Smooth muscle cell (in vitro differentiated cells): ENCODE measurements at regions not wholly inside any gene's neighbourhood (a gene's known extent, or its start where the extent isn't known, plus 50 kb on each side); places are given as distances from the start of the nearest gene placed in this dataset.

ENCODE experiments used
- DNase-seq: peaks from one replicate; lab custom pipeline; 2025; ENCODE audit not compliant: unreplicated experiment; lab: John Stamatoyannopoulos, UW
- H2AFZ ChIP-seq: fragments of 200-600 bp; sonication (generic); 2 replicates; pipeline ENCODE4 v1.6.0; 2016; ENCODE audit warnings: antibody characterized with exemption, low read depth, mild to moderate bottlenecking
- H3F3A ChIP-seq: fragments of 200-600 bp; sonication (generic); 2 replicates; pipeline ENCODE4 v1.6.0; 2017; ENCODE audit warnings: antibody characterized with exemption, low read depth
- H3K27ac ChIP-seq: fragments of 200-600 bp; sonication (generic); 2 replicates; pipeline ENCODE4 v1.5.1; 2016; ENCODE audit warnings: low read depth, mild to moderate bottlenecking
- H3K27me3 ChIP-seq: fragments of 200-600 bp; sonication (generic); 2 replicates; pipeline ENCODE4 v1.6.1; 2016; ENCODE audit warnings: low read depth, mild to moderate bottlenecking
- H3K36me3 ChIP-seq: fragments of 200-600 bp; sonication (generic); 2 replicates; pipeline ENCODE4 v1.5.1; 2016; ENCODE audit warnings: low read depth
- H3K4me1 ChIP-seq: fragments of 200-600 bp; sonication (generic); 2 replicates; pipeline ENCODE4 v1.5.1; 2016; ENCODE audit warnings: low read depth
- H3K4me2 ChIP-seq: fragments of 200-600 bp; sonication (generic); 2 replicates; pipeline ENCODE4 v1.6.0; 2016; ENCODE audit warnings: mild to moderate bottlenecking
- H3K4me3 ChIP-seq: fragments of 200-600 bp; sonication (generic); 2 replicates; pipeline ENCODE4 v1.5.1; 2016; ENCODE audit warnings: mild to moderate bottlenecking
- H3K79me2 ChIP-seq: fragments of 200-600 bp; sonication (generic); 2 replicates; pipeline ENCODE4 v1.6.0; 2016; ENCODE audit warnings: low read depth, mild to moderate bottlenecking
- H3K9ac ChIP-seq: fragments of 200-600 bp; sonication (generic); 2 replicates; pipeline ENCODE4 v1.6.0; 2016; ENCODE audit warnings: low read depth
- H3K9me3 ChIP-seq: fragments of 200-600 bp; sonication (generic); replicated peaks from 2 replicates; pipeline ENCODE4 v1.5.1; 2016; ENCODE audit warnings: low read depth
- H4K20me1 ChIP-seq: fragments of 200-600 bp; sonication (generic); 2 replicates; pipeline ENCODE4 v1.6.0; 2016; ENCODE audit warnings: low read depth
- WGBS: methylation state at CpG from one replicate; pipeline ENCODE4 v1.1.7; 2016; ENCODE audit warnings: low lambda C conversion rate; 5-methylcytosine and 5-hydroxymethylcytosine counted together
- TF ChIP-seq, protein P1 (sequence below): fragments of 200-600 bp; sonication (generic); IDR thresholded peaks from 2 replicates; pipeline ENCODE4 v1.5.1; 2017; ENCODE audit warnings: borderline replicate concordance, mild to moderate bottlenecking, antibody characterized with exemption; ENCODE audit not compliant: insufficient read depth, poor library complexity, severe bottlenecking

DNA sequence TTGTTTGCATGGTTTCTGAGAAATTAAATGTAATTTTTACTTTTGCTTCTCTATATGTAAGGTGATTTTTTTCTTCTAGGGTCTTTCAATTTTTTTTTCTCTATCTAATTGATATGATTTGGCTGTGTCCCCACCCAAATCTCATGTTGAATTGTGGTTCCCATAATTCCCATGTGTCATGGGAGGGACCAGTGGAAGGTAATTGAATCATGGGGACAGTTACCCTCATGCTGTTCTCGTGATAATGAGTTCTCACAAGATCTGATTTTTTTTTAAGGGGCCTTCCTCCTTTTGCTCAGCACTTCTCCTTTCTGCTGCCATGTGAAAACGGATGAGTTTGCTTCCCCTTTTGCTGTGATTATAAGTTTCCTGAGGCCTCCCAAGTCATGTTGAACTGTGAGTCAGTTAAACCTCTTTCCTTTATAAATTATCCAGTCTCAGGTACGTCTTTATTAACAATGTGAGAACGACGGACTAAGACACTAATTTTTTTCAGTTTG is 150.8 kb downstream of the MTRR start:
- Histone ChIP-seq H3F3A (no peaks in the 10 kb centered on the region), H3K9me3 (no peaks in the 10 kb centered on the region)

DNA sequence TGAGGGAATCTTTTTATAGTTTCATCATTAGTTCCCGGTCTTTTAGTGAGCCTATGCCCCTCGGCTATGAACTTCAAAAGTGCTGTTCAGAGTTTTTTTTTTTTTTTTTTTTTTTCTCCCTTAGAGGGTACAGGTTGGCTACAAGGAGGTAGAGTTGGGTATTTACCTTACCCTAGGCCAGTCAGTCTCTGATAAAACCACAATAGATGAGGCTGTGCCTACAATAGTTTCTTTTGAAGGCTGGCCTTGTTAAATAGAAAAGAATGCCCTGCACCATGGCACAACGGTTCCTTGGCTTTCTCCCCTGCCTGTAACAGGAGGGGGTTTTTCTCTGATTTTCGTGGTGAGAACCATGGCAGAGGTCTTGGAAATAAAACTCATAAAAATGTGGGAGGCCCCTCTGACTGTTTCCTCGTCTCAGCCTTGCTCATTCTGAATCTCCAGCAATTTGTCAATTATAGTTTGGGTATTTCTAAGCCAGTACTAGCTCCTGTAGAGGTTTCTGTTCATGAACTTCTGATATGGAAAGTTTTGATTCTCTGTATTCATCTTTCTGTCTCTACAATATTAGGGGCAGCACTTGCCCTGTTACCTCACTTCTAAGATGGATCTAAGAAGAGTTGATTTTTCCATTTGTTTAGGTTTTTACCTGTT is 152.0 kb downstream of the MTRR start:
- Histone ChIP-seq H3K9me3 (no peaks in the 10 kb centered on the region), H3K4me1 (no peaks in the 10 kb centered on the region), H2AFZ (no peak overlapping the region), H3K27ac (no peak overlapping the region), H3K27me3 (no peaks in the 10 kb centered on the region), H3K79me2 (no peaks in the 10 kb centered on the region), H3F3A (no peaks in the 10 kb centered on the region), H3K4me3 (no peak overlapping the region), H3K4me2 (no peak overlapping the region), H3K36me3 (no peaks in the 10 kb centered on the region), H3K9ac (no peak overlapping the region), H4K20me1 (no peaks in the 10 kb centered on the region)
- 76% methylated on average over 5 of the region's 5 CpGs for WGBS
- DNase-seq: no peak
- TF ChIP-seq, protein P1, sequence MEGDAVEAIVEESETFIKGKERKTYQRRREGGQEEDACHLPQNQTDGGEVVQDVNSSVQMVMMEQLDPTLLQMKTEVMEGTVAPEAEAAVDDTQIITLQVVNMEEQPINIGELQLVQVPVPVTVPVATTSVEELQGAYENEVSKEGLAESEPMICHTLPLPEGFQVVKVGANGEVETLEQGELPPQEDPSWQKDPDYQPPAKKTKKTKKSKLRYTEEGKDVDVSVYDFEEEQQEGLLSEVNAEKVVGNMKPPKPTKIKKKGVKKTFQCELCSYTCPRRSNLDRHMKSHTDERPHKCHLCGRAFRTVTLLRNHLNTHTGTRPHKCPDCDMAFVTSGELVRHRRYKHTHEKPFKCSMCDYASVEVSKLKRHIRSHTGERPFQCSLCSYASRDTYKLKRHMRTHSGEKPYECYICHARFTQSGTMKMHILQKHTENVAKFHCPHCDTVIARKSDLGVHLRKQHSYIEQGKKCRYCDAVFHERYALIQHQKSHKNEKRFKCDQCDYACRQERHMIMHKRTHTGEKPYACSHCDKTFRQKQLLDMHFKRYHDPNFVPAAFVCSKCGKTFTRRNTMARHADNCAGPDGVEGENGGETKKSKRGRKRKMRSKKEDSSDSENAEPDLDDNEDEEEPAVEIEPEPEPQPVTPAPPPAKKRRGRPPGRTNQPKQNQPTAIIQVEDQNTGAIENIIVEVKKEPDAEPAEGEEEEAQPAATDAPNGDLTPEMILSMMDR: no peak

More for the DNA sequence above, 150.8 kb downstream of the MTRR start:
- Histone ChIP-seq H3K79me2 (no peaks in the 10 kb centered on the region), H3K4me3 (no peak overlapping the region), H3K4me2 (no peak overlapping the region), H3K27ac (no peak overlapping the region), H2AFZ (no peak overlapping the region), H4K20me1 (no peaks in the 10 kb centered on the region), H3K9ac (no peak overlapping the region), H3K4me1 (no peaks in the 10 kb centered on the region), H3K36me3 (no peaks in the 10 kb centered on the region), H3K27me3 (no peaks in the 10 kb centered on the region)
- 84% methylated on average over 5 of the region's 5 CpGs for WGBS
- DNase-seq: no peak
- TF ChIP-seq, protein P1: no peak

- no peak overlapping the region for H3K4me3 ChIP-seq
- peaks cover 4% of the 10 kb centered on the region for H3K27me3 ChIP-seq
- no peak overlapping the region for H2AFZ ChIP-seq
- no peaks in the 10 kb centered on the region for H3K36me3 ChIP-seq
- no peak overlapping the region for H3K9ac ChIP-seq
- no peak for DNase-seq
- H3K79me2 ChIP-seq: no peaks in the 10 kb centered on the region
- no peaks in the 10 kb centered on the region for H3K4me1 ChIP-seq
- no peaks in the 10 kb centered on the region for H4K20me1 ChIP-seq
- no peak overlapping the region for H3K27ac ChIP-seq
- 89% methylated on average over 2 of the region's 2 CpGs for WGBS
- H3K4me2 ChIP-seq: no peak overlapping the region
- no peaks in the 10 kb centered on the region for H3F3A ChIP-seq
- TF ChIP-seq, protein P1: no peak
- no peaks in the 10 kb centered on the region for H3K9me3 ChIP-seq
Observed at GRCh38 chr5:8028243-8028642, 159.3 kb downstream of the MTRR start.

DNA sequence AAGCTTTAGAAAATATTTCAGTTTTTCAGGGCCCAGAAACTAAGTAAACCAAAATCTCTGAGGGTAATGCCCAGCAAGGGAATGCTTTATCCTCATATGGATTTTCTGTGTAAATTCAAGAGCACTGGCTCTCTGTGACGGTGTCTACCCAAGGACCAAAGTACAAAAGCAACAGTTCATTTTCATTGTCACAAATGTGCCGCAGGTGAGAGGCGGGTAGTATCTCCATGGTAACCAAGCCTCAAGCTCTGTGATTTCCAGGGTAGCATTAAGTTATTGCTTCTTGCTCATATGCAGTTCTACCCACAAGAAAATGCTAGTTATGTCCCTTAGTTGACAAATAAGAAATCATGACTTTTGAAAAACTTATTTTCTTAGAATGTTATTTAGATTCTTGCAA is 164.3 kb downstream of the MTRR start:
- WGBS: 86% methylated on average over 3 of the region's 3 CpGs

More for the DNA sequence above, 164.3 kb downstream of the MTRR start:
- Histone ChIP-seq H3K4me2 (no peak overlapping the region), H4K20me1 (no peaks in the 10 kb centered on the region), H3F3A (no peaks in the 10 kb centered on the region), H3K79me2 (no peaks in the 10 kb centered on the region), H3K9me3 (no peaks in the 10 kb centered on the region), H2AFZ (no peak overlapping the region), H3K27ac (no peak overlapping the region), H3K27me3 (peaks cover 4% of the 10 kb centered on the region), H3K4me1 (no peaks in the 10 kb centered on the region), H3K9ac (no peak overlapping the region), H3K36me3 (no peaks in the 10 kb centered on the region), H3K4me3 (no peak overlapping the region)
- TF ChIP-seq, protein P1: no peak
- no peak for DNase-seq
